HEK293 (cell line): ENCODE measurements at regions not wholly inside any gene's neighbourhood (a gene's known extent, or its start where the extent isn't known, plus 50 kb on each side); places are given as distances from the start of the nearest gene placed in this dataset.
A peak's percentile ranks its signal among the peaks of the same experiment; 100 is the strongest.

Source experiments
- ZNF426 ChIP-seq: fragments of 450-650 bp; formaldehyde crosslinking; IDR thresholded peaks from 2 replicates; pipeline ENCODE4 v1.5.1; 2017; ENCODE audit warnings: missing biosample characterization, missing genetic modification characterization, mild to moderate bottlenecking, inconsistent platforms, moderate library complexity
- ZSCAN30 ChIP-seq: fragments of 450-650 bp; IDR thresholded peaks from 2 replicates; pipeline ENCODE4 v1.5.1; 2018; ENCODE audit warnings: missing biosample characterization, mild to moderate bottlenecking, missing genetic modification characterization, moderate library complexity
- TF ChIP-seq, protein P1 (sequence below): fragments of 450-650 bp; formaldehyde crosslinking; IDR thresholded peaks from 2 replicates; pipeline ENCODE4 v1.5.1; 2016; ENCODE audit warnings: missing biosample characterization, missing genetic modification characterization
- TF ChIP-seq, protein P2 (sequence below): IDR thresholded peaks from 2 replicates; pipeline ENCODE4 v1.6.1; 2011; ENCODE audit warnings: mild to moderate bottlenecking, low read depth, low read length, borderline replicate concordance
- TF ChIP-seq, protein P3 (sequence below): sonication (generic); formaldehyde crosslinking; IDR thresholded peaks from 2 replicates; pipeline ENCODE4 v1.8.1; 2022; ENCODE audit warnings: mild to moderate bottlenecking, moderate library complexity, missing genetic modification reagents
- TF ChIP-seq, protein P4 (sequence below): fragments of 450-650 bp; formaldehyde crosslinking; IDR thresholded peaks from 2 replicates; pipeline ENCODE4 v1.5.1; 2016; ENCODE audit warnings: missing biosample characterization, missing genetic modification characterization

DNA sequence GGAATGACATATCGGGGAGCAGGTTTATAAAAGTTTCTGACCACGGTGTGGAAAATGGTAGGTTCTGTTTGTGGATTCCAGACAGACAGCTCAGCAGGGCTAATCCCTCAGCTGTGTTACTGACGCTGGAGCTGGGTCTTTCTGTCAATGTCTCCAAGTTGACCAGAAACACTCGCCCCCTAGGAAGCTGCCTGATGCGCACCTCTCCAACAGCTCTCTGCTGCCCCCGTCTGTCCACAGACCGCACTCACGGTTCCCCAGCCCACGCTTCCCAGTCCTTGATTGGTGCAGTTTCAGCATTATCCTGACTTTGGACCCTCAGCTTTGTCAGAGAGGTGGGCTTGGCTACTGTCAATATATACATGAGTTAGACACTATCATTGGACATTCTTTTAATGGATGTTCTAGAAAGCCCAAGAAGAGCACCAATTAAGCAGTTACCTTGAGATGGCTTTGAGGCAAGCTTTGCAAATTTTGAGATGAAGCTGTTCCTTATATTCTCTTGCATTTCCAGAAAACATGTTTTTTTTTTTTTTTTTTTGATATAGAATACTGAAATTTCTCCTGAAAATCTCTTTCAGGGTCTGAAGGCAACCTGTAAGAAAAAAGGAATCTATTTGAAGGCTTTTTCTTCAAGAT is 98.9 kb upstream of the TBC1D5 start:
- no peak for TF ChIP-seq ZNF426 (tag by site-specific recombination)
- TF ChIP-seq, protein P1, sequence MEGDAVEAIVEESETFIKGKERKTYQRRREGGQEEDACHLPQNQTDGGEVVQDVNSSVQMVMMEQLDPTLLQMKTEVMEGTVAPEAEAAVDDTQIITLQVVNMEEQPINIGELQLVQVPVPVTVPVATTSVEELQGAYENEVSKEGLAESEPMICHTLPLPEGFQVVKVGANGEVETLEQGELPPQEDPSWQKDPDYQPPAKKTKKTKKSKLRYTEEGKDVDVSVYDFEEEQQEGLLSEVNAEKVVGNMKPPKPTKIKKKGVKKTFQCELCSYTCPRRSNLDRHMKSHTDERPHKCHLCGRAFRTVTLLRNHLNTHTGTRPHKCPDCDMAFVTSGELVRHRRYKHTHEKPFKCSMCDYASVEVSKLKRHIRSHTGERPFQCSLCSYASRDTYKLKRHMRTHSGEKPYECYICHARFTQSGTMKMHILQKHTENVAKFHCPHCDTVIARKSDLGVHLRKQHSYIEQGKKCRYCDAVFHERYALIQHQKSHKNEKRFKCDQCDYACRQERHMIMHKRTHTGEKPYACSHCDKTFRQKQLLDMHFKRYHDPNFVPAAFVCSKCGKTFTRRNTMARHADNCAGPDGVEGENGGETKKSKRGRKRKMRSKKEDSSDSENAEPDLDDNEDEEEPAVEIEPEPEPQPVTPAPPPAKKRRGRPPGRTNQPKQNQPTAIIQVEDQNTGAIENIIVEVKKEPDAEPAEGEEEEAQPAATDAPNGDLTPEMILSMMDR (tag by site-specific recombination): peak; percentile 92
- TF ChIP-seq, protein P2, sequence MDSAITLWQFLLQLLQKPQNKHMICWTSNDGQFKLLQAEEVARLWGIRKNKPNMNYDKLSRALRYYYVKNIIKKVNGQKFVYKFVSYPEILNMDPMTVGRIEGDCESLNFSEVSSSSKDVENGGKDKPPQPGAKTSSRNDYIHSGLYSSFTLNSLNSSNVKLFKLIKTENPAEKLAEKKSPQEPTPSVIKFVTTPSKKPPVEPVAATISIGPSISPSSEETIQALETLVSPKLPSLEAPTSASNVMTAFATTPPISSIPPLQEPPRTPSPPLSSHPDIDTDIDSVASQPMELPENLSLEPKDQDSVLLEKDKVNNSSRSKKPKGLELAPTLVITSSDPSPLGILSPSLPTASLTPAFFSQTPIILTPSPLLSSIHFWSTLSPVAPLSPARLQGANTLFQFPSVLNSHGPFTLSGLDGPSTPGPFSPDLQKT: no peak
- TF ChIP-seq ZSCAN30 (tag by site-specific recombination): no peak
- TF ChIP-seq, protein P3, sequence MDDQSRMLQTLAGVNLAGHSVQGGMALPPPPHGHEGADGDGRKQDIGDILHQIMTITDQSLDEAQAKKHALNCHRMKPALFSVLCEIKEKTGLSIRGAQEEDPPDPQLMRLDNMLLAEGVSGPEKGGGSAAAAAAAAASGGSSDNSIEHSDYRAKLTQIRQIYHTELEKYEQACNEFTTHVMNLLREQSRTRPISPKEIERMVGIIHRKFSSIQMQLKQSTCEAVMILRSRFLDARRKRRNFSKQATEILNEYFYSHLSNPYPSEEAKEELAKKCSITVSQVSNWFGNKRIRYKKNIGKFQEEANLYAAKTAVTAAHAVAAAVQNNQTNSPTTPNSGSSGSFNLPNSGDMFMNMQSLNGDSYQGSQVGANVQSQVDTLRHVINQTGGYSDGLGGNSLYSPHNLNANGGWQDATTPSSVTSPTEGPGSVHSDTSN (CRISPR knock-in tag): no peak
- TF ChIP-seq, protein P4, sequence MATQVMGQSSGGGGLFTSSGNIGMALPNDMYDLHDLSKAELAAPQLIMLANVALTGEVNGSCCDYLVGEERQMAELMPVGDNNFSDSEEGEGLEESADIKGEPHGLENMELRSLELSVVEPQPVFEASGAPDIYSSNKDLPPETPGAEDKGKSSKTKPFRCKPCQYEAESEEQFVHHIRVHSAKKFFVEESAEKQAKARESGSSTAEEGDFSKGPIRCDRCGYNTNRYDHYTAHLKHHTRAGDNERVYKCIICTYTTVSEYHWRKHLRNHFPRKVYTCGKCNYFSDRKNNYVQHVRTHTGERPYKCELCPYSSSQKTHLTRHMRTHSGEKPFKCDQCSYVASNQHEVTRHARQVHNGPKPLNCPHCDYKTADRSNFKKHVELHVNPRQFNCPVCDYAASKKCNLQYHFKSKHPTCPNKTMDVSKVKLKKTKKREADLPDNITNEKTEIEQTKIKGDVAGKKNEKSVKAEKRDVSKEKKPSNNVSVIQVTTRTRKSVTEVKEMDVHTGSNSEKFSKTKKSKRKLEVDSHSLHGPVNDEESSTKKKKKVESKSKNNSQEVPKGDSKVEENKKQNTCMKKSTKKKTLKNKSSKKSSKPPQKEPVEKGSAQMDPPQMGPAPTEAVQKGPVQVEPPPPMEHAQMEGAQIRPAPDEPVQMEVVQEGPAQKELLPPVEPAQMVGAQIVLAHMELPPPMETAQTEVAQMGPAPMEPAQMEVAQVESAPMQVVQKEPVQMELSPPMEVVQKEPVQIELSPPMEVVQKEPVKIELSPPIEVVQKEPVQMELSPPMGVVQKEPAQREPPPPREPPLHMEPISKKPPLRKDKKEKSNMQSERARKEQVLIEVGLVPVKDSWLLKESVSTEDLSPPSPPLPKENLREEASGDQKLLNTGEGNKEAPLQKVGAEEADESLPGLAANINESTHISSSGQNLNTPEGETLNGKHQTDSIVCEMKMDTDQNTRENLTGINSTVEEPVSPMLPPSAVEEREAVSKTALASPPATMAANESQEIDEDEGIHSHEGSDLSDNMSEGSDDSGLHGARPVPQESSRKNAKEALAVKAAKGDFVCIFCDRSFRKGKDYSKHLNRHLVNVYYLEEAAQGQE (tag by site-specific recombination): no peak
